Mesendoderm (in vitro differentiated cells): ENCODE measurements at regions not wholly inside any gene's neighbourhood (a gene's known extent, or its start where the extent isn't known, plus 50 kb on each side); places are given as distances from the start of the nearest gene placed in this dataset.

Experiments used
- DNase-seq: peaks from one replicate; pipeline ENCODE4 v3.0.0; 2013
- H2AK5ac ChIP-seq: 2 replicates; pipeline ENCODE4 v1.6.1; 2013; ENCODE audit warnings: low read length, inconsistent platforms
- H2BK120ac ChIP-seq: 2 replicates; pipeline ENCODE4 v1.6.1; 2013; ENCODE audit warnings: low read depth, mild to moderate bottlenecking, low read length, moderate library complexity, mixed read lengths
- H2BK15ac ChIP-seq: replicated peaks from 2 replicates; pipeline ENCODE4 v1.6.1; 2013; ENCODE audit warnings: low read depth, mild to moderate bottlenecking, moderate library complexity
- H2BK5ac ChIP-seq: 2 replicates; pipeline ENCODE4 v1.6.1; 2013; ENCODE audit warnings: low read length, inconsistent platforms
- H3K18ac ChIP-seq: 2 replicates; pipeline ENCODE4 v1.6.1; 2013; ENCODE audit warnings: mild to moderate bottlenecking, low read length, mixed read lengths
- H3K23ac ChIP-seq: one replicate; pipeline ENCODE4 v1.6.1; 2013; ENCODE audit warnings: low read length
- H3K27ac ChIP-seq: 2 replicates; pipeline ENCODE4 v1.5.1; 2013; ENCODE audit warnings: low read depth, mild to moderate bottlenecking, inconsistent platforms, low read length, moderate library complexity
- H3K27me3 ChIP-seq: 2 replicates; pipeline ENCODE4 v1.6.1; 2013; ENCODE audit warnings: low read length, control low read depth, mild to moderate bottlenecking, inconsistent platforms; ENCODE audit not compliant: insufficient read depth, poor library complexity
- H3K36me3 ChIP-seq: 2 replicates; pipeline ENCODE4 v1.6.1; 2013; ENCODE audit warnings: low read length, inconsistent platforms; ENCODE audit not compliant: control insufficient read depth, insufficient read depth
- H3K4ac ChIP-seq: one replicate; pipeline ENCODE4 v1.6.1; 2013; ENCODE audit warnings: low read depth, mild to moderate bottlenecking, low read length, moderate library complexity
- H3K4me1 ChIP-seq: 2 replicates; pipeline ENCODE4 v1.6.1; 2013; ENCODE audit warnings: low read depth, low read length, inconsistent platforms; ENCODE audit not compliant: control insufficient read depth
- H3K4me2 ChIP-seq: 2 replicates; pipeline ENCODE4 v1.6.1; 2013; ENCODE audit warnings: low read length
- H3K4me3 ChIP-seq: 2 replicates; pipeline ENCODE4 v1.5.1; 2013; ENCODE audit warnings: mild to moderate bottlenecking, low read length
- H3K56ac ChIP-seq: one replicate; pipeline ENCODE4 v1.6.1; 2013; ENCODE audit warnings: low read length
- H3K79me1 ChIP-seq: 2 replicates; pipeline ENCODE4 v1.6.1; 2013; ENCODE audit warnings: low read length, inconsistent platforms
- H3K79me2 ChIP-seq: 2 replicates; pipeline ENCODE4 v1.6.1; 2013; ENCODE audit warnings: mild to moderate bottlenecking, low read length; ENCODE audit not compliant: control insufficient read depth, insufficient read depth
- H3K9ac ChIP-seq: 2 replicates; pipeline ENCODE4 v1.6.1; 2013; ENCODE audit warnings: low read length, inconsistent platforms
- H4K5ac ChIP-seq: one replicate; pipeline ENCODE4 v1.6.1; 2013; ENCODE audit warnings: low read length
- H4K8ac ChIP-seq: one replicate; pipeline ENCODE4 v1.6.1; 2013; ENCODE audit warnings: low read depth, mild to moderate bottlenecking, control low read depth, low read length, moderate library complexity
- whole genome bisulfite sequencing: extraction: QIAGEN DNeasy Blood & Tissue Kit; methylation state at CpG from one replicate; pipeline ENCODE4 v1.1.7; 2013; ENCODE audit warnings: low lambda C conversion rate, missing lambda C conversion rate; ENCODE audit not compliant: insufficient coverage; ENCODE audit errors: extremely low coverage; 5-methylcytosine and 5-hydroxymethylcytosine counted together

GRCh38 chr4:103457566-103457965, 259.4 kb upstream of the CENPE start:
- H3K27me3 ChIP-seq, result no peaks in the 10 kb centered on the region
- no peak overlapping the region for H4K8ac ChIP-seq
- no peak overlapping the region for H3K23ac ChIP-seq
- no peak overlapping the region for H3K27ac ChIP-seq
- H3K79me2 ChIP-seq, result no peaks in the 10 kb centered on the region
- no peak overlapping the region for H2AK5ac ChIP-seq
- no peak overlapping the region for H3K4me2 ChIP-seq
- H3K4ac ChIP-seq, result no peak overlapping the region
- H3K18ac ChIP-seq, result no peak overlapping the region
- H3K36me3 ChIP-seq, result no peaks in the 10 kb centered on the region
- DNase-seq, result no peak
- no peak overlapping the region for H3K56ac ChIP-seq
- H3K9ac ChIP-seq, result no peak overlapping the region
- H4K5ac ChIP-seq, result no peak overlapping the region
- H3K4me1 ChIP-seq, result no peaks in the 10 kb centered on the region
- H2BK15ac ChIP-seq, result no peak overlapping the region
- no peak overlapping the region for H2BK120ac ChIP-seq
- no peak overlapping the region for H2BK5ac ChIP-seq
- H3K4me3 ChIP-seq, result no peak overlapping the region
- no peaks in the 10 kb centered on the region for H3K79me1 ChIP-seq
- no CpG with 5 or more reads among the region's 2 CpGs for WGBS

- Histone ChIP-seq H3K18ac (no peak overlapping the region), H3K4me1 (no peaks in the 10 kb centered on the region), H2BK15ac (no peak overlapping the region), H4K5ac (no peak overlapping the region), H3K4me3 (no peak overlapping the region), H3K4ac (no peak overlapping the region), H3K4me2 (no peak overlapping the region), H3K27ac (no peak overlapping the region), H3K56ac (no peak overlapping the region), H3K23ac (no peak overlapping the region), H3K27me3 (no peaks in the 10 kb centered on the region), H2BK5ac (no peak overlapping the region), H2AK5ac (no peak overlapping the region), H3K79me1 (no peaks in the 10 kb centered on the region), H3K9ac (no peak overlapping the region), H3K36me3 (no peaks in the 10 kb centered on the region), H4K8ac (no peak overlapping the region), H2BK120ac (no peak overlapping the region), H3K79me2 (no peaks in the 10 kb centered on the region)
- DNase-seq, result peak; percentile 3
- no CpG with 5 or more reads among the region's 2 CpGs for WGBS
Observed at GRCh38 chr4:103451341-103451740, 253.2 kb upstream of the CENPE start.

GRCh38 chr4:103450693-103451092, 252.6 kb upstream of the CENPE start:
- Histone ChIP-seq H3K4me3 (no peak overlapping the region), H3K27ac (no peak overlapping the region), H3K27me3 (no peaks in the 10 kb centered on the region), H3K36me3 (no peaks in the 10 kb centered on the region), H3K23ac (no peak overlapping the region), H3K9ac (no peak overlapping the region), H4K8ac (no peak overlapping the region), H3K79me1 (no peaks in the 10 kb centered on the region), H3K4me1 (no peaks in the 10 kb centered on the region), H4K5ac (no peak overlapping the region), H2BK15ac (no peak overlapping the region), H3K4ac (no peak overlapping the region), H3K4me2 (no peak overlapping the region), H3K56ac (no peak overlapping the region), H2BK120ac (no peak overlapping the region), H2AK5ac (no peak overlapping the region), H3K79me2 (no peaks in the 10 kb centered on the region), H3K18ac (no peak overlapping the region), H2BK5ac (no peak overlapping the region)
- no CpG with 5 or more reads among the region's 2 CpGs for WGBS
- no peak for DNase-seq

GRCh38 chr4:103449296-103450023, 251.3 kb upstream of the CENPE start:
- Histone ChIP-seq H3K9ac (no peak overlapping the region), H3K27me3 (no peaks in the 10 kb centered on the region), H3K18ac (no peak overlapping the region), H3K56ac (no peak overlapping the region), H4K5ac (no peak overlapping the region), H4K8ac (no peak overlapping the region), H3K27ac (no peak overlapping the region), H3K4me1 (no peaks in the 10 kb centered on the region), H3K79me2 (no peaks in the 10 kb centered on the region), H3K4ac (no peak overlapping the region), H3K4me2 (no peak overlapping the region), H2BK15ac (no peak overlapping the region), H2BK5ac (no peak overlapping the region), H3K79me1 (no peaks in the 10 kb centered on the region), H3K4me3 (no peak overlapping the region), H3K23ac (no peak overlapping the region), H2BK120ac (no peak overlapping the region), H2AK5ac (no peak overlapping the region), H3K36me3 (no peaks in the 10 kb centered on the region)
- WGBS, result 100% methylated on average over 1 of the region's 2 CpGs
- DNase-seq, result peak; percentile 4

GRCh38 chr4:103445377-103445776, 247.2 kb upstream of the CENPE start:
- Histone ChIP-seq H2BK120ac (no peak overlapping the region), H3K79me2 (no peaks in the 10 kb centered on the region), H3K4ac (no peak overlapping the region), H3K27me3 (no peaks in the 10 kb centered on the region), H3K4me1 (no peaks in the 10 kb centered on the region), H3K4me3 (no peak overlapping the region), H3K18ac (no peak overlapping the region), H3K79me1 (no peaks in the 10 kb centered on the region), H4K5ac (no peak overlapping the region), H3K36me3 (no peaks in the 10 kb centered on the region), H2BK5ac (no peak overlapping the region), H3K27ac (no peak overlapping the region), H2AK5ac (no peak overlapping the region), H3K56ac (no peak overlapping the region), H3K4me2 (no peak overlapping the region), H4K8ac (no peak overlapping the region), H2BK15ac (no peak overlapping the region), H3K9ac (no peak overlapping the region), H3K23ac (no peak overlapping the region)
- no peak for DNase-seq
- no CpG with 5 or more reads among the region's 1 CpG for WGBS

- no peaks in the 10 kb centered on the region for H3K27me3 ChIP-seq
- no peak overlapping the region for H4K8ac ChIP-seq
- H3K79me2 ChIP-seq, result no peaks in the 10 kb centered on the region
- WGBS, result no CpG with 5 or more reads among the region's 3 CpGs
- no peak overlapping the region for H3K18ac ChIP-seq
- no peak overlapping the region for H4K5ac ChIP-seq
- no peak overlapping the region for H3K27ac ChIP-seq
- no peak overlapping the region for H3K4ac ChIP-seq
- H3K9ac ChIP-seq, result no peak overlapping the region
- H3K56ac ChIP-seq, result no peak overlapping the region
- H3K23ac ChIP-seq, result no peak overlapping the region
- no peaks in the 10 kb centered on the region for H3K4me1 ChIP-seq
- no peaks in the 10 kb centered on the region for H3K79me1 ChIP-seq
- DNase-seq, result peak; percentile 78
- no peak overlapping the region for H3K4me3 ChIP-seq
- H2BK15ac ChIP-seq, result no peak overlapping the region
- H3K36me3 ChIP-seq, result no peaks in the 10 kb centered on the region
- H2AK5ac ChIP-seq, result no peak overlapping the region
- H3K4me2 ChIP-seq, result no peak overlapping the region
- H2BK5ac ChIP-seq, result no peak overlapping the region
- H2BK120ac ChIP-seq, result no peak overlapping the region
Observed at GRCh38 chr4:103443324-103443723, 245.2 kb upstream of the CENPE start.
